Stimulated activated CD8-positive, alpha-beta memory T cell treated with anti-CD3 and anti-CD28 coated beads, Interleukin-15, amount 100 ng/mL, for 24 hours (primary cell): ENCODE measurements at regions not wholly inside any gene's neighbourhood (a gene's known extent, or its start where the extent isn't known, plus 50 kb on each side); places are given as distances from the start of the nearest gene placed in this dataset.
"Not testable (repeated sequence)": the region's sequence is repeated elsewhere in the genome, so short reads cannot be mapped to it uniquely, and the experiment has no call there.

Experiments used
- DNase-seq: peaks from one replicate; pipeline ENCODE4 v3.0.0-alpha.2; 2020; ENCODE audit warnings: low read depth

GRCh38 chr2:16105669-16106281, 165.4 kb downstream of the MYCN start:
- no peak for DNase-seq

- no peak for DNase-seq
Measured at GRCh38 chr2:16104949-16105668, 164.8 kb downstream of the MYCN start.

GRCh38 chr2:16104315-16104948, 164.1 kb downstream of the MYCN start:
- no peak for DNase-seq

- no peak for DNase-seq
Measured at GRCh38 chr2:16103614-16104314, 163.4 kb downstream of the MYCN start.

GRCh38 chr2:16102976-16103380, 162.6 kb downstream of the MYCN start:
- no peak for DNase-seq

GRCh38 chr2:16102358-16102975, 162.1 kb downstream of the MYCN start:
- DNase-seq, result no peak

- DNase-seq, result no peak
Measured at GRCh38 chr2:16101196-16101595, 160.8 kb downstream of the MYCN start.

GRCh38 chr2:16100006-16100405, 159.7 kb downstream of the MYCN start:
- DNase-seq, result no peak

- no peak for DNase-seq
Measured at GRCh38 chr2:16099326-16099725, 159.0 kb downstream of the MYCN start.

GRCh38 chr2:16096962-16097361, 156.6 kb downstream of the MYCN start:
- no peak for DNase-seq

- not testable (repeated sequence) for DNase-seq
Measured at GRCh38 chr2:16095483-16095882, 155.1 kb downstream of the MYCN start.

GRCh38 chr2:16094811-16095210, 154.5 kb downstream of the MYCN start:
- no peak for DNase-seq

- DNase-seq, result no peak
Measured at GRCh38 chr2:16093639-16094529, 153.5 kb downstream of the MYCN start.

- DNase-seq, result no peak
Measured at GRCh38 chr2:16092861-16093638, 152.7 kb downstream of the MYCN start.

- no peak for DNase-seq
Measured at GRCh38 chr2:16091576-16092282, 151.4 kb downstream of the MYCN start.

GRCh38 chr2:16090650-16091575, 150.6 kb downstream of the MYCN start:
- no peak for DNase-seq

GRCh38 chr2:16089491-16089890, 149.1 kb downstream of the MYCN start:
- DNase-seq, result not testable (repeated sequence)

GRCh38 chr2:16088802-16089112, 148.4 kb downstream of the MYCN start:
- DNase-seq, result no peak
